Bone marrow (tissue), 2 donors: ENCODE measurements at regions not wholly inside any gene's neighbourhood (a gene's known extent, or its start where the extent isn't known, plus 50 kb on each side); places are given as distances from the start of the nearest gene placed in this dataset.
"Not testable (repeated sequence)": the region's sequence is repeated elsewhere in the genome, so short reads cannot be mapped to it uniquely, and the experiment has no call there.

Experiments used
- DNase-seq, 2 donors: peaks; one replicate each; lab custom pipeline; 2025; lab: John Stamatoyannopoulos, UW

DNA sequence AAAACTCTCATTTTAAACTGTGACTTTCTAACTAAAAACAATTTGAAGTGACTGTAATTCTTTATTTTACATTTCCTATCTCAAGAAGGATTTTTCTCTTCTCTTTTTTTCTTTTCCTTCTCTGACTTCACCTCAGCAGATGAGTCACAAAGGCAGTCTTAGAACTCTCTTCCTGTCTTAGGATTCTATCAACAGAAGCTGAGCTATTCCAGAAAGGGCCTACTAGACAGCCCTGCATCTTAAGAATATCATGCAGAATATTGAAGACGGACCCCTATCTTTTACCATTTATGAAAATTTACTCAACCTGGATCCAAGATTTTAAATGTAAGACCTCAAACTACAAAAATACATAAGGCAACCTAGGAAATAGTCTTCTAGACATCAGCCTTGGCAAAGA is 365.7 kb upstream of the SEMA3C start:
- no peak for DNase-seq

DNA sequence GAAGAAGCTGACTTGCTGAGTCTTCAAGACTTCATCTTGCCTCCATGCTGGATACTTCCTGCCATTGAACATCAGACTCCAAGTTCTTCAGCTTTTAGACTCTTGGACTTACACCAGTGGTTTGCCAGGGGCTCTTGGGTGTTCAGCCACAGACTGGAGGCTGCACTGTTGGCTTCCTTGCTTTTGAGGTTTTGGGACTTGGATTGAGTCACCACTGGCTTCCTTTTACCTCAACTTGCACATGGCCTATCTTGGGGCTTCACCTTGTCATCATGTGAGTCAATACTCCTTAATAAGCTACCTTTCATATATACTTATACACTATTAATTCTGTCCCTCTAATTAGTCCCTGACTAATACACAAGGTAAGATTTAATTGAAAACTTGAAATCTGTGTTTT is 361.7 kb upstream of the SEMA3C start:
- no peak for DNase-seq

DNA sequence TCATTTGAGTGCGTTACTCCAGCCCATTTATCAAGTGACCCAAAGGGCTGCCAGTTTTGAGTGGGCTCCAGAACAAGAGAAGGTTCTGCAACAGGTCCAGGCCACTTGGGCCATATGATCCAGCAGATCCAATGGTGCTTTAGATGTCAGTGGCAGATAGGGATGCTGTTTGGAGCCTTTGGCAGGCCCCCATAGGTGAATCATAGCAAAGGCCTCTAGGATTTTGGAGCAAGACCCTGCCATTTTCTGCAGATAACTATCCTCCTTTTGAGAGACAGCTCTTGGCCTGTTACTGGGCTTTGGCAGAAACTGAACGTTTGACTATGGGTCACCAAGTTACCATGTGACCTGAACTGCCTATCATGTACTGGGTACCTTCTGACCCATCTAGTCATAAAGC is 358.8 kb upstream of the SEMA3C start:
- no peak for DNase-seq

DNA sequence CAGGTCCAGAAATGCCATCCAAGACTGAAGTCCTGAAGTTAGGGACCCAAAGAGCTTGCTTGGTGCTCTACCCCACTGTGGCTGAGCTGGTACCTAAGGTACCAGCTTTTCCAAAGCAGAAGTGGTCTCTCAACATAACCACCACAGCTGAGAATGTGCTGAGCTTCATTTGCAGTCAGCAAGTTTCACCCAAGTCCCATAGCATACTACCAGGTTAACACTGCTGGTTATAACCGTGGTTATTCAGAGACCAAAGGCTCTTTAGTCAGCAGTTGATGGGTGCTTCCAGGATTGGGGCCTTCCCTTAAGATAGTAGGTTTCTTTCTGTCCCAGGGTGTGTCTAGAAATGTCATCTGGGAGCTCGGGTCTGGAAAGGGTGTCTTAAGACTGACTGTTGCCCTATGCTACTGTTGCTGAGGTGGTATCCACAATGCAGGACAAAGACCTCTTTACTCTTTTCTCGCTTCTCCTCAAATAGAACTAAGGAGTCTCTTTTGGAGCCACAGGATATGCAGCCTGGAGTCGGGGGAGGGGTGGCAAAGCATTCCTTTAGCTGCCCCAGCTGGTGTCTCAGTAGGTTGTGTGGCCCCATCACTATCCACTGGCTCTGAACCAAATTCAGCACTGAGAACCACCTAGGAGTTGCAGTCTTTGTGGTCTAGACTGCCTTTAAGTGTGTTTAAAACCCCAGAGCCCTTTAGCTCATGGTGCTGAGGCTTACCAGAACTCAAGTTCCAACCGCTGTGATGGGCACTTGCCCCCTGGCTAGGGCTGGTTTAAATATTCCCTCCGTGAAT is 354.9 kb upstream of the SEMA3C start:
- no peak for DNase-seq

DNA sequence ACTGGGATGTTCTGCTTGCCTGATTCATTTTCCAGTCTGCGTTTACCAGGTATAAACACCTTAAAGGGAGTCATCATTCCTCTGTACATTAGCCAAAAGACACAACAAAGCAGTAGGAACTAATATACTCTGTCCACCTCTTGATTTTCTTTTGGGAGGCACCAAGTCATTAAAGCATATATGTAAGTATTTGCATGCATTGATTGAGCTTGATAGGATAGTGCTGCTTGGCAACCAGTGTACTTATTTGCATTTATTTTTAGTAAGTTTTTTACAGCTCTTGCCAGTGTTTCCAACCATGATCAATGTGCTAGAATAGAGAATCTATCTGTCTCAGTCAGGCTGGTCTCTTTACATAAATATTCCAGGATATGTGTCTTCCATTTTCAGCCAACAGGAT is 353.3 kb upstream of the SEMA3C start:
- no peak for DNase-seq

DNA sequence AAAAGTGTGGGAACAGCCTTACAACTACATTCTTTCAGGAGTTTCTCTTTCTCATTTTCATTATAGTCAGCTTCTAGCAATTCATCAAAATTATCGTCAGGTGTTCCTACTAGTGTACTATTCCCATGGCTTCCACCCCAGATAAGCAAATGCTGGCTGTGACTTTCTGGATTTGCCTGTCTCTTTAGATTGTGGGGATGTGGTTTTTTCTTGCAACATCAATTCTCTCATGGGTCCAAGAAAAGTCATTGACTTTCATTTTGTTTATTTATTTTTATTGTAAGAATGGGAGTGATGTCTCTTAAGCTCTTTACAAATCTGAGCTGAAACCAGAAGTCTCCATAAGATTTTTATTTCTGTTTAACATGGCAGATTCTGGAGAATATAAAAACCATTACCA is 349.7 kb upstream of the SEMA3C start:
- no peak for DNase-seq

DNA sequence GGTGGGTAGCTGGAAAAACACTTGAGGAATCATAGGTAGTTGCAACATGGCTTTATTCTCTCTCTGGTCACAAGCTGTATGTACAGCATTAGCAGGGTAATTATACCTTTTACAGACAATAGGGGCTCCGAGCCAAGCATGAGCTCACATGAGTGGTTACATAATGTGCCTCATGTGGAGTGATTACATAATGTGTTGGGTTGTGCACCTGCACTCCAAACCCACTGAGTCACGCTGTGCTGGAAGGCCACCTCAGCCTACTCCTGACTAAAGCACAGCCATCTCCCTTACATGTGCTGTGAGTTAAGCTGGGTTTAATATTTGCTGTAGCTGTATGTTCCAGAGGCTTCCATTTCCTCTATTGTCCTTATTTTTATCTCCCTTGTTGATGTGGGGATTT is 348.7 kb upstream of the SEMA3C start:
- no peak for DNase-seq

DNA sequence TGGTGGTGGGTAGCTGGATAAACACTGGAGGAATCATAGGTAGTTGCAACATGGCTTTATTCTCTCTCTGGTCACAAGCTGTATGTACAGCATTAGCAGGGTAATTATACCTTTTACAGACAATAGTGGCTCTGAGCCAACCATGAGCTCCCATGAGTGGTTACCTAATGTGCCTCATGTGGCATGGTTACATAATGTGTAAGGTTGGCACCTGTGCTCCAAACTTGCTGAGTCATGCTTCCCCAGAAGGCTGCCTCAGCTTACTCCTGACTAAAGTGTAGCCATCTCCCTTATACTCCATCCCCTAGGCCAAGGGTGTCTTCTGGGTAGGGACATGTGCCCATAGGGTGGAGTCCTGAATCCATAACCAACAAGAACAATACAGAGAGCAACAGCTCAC is 345.3 kb upstream of the SEMA3C start:
- no peak for DNase-seq

DNA sequence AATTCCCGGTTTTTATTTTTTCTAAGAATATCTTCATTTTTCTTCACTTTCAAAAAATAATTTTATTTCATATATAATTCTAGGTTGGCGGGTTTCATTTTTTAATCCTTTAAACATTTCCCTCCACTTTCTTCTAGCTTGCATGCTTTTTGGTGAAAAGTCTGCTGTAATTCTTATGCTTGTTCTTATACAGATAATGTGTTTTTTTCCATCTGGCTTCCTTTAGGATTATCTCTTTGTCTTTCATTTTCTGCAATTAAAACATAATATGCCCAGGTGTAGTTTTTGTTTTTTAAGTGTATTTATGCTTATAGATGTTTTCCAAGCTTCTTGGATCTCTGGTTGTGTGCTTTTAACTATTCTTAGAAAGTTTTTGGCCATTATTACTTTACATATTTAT is 341.3 kb upstream of the SEMA3C start:
- no peak for DNase-seq

DNA sequence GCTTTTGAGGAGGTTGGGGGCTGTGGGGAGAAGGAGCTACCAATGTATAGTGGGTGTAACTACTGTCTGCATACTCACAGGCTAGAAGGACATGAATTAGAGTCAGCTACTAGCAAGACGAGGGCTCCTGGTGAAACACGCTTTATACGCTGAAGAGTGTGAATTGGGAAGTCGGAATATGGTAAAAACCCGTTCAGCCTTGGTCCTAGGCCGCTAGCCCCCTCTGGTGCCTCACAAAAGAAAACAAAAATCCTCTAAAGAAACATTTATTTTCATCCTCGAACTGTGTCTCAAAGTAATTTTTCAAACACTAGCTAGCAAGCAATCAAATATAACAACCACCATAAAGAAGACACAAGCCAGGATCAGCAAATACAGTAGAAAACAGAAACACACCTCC is 338.1 kb upstream of the SEMA3C start:
- DNase-seq, result no peak

DNA sequence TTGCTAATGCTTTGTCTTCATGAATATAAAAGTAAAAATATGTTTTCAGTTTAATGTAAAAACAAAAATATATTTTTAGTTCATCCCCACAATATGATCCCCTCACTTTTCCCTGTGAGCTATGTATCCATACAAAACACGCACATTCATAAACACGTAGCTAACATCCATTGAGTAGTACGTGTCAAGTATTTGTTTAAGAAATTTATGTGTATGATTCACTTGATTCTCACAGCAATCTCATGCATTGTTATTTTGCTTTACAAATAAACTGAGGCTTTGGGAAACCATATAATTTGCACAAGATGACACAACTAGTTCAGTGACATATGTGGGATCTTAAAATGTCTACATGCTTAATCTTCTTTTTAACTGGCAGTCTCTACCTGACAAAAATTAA is 329.6 kb upstream of the SEMA3C start:
- DNase-seq, result no peak

DNA sequence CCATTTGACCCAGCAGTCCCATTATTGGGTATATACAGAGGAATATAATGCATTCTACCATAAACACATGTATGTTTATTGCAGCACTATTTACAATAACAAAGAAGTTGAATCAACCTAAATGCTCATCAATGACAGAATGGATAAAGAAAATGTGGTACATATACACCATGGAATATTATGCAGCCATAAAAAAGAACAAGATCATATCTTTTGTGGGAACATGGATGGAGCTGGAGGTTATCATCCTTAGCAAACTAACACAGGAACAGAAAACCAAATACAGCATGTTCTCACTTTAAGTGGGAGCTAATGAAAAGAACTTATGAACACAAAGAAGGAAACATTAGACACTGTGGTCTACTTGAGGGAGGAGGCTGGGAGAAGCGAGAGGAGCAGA is 328.5 kb upstream of the SEMA3C start:
- DNase-seq, result not testable (repeated sequence)

DNA sequence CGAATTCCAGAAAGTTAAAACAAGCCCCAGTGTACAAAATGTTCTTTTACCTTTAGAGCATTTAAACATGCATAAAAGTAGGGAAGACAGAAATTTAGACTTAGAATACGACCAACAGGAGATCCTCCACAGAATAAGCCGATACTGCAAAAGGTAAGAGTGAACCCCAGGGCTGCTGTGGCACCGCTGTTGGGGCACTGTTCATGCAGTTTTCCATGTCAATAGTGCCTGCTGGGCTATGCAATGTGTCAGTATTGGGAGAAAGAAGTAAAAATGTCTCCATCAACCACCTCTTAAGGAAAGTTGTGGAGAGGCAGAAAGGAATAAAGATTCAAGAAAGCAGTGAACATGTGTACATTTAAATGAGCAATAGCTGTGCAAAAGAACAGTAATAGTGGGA is 326.5 kb upstream of the SEMA3C start:
- DNase-seq, result no peak

DNA sequence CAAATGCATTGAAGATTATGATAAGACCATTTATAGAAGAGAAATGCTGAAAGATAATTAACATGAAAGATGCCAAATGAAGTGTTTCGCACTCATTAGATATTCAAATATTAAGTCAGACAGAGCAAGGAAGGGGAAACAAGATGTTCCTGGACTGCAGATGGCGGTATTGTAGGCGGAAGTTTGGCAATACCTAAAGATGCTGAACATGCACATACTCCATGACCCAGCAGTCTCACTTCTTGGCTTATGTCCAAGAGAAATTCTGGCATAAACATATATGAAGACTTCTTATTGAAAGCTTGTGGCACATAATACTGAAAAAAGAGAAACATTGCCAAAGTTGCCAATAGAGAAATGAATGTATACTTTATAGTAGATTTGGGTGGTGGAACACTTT is 325.4 kb upstream of the SEMA3C start:
- DNase-seq, result no peak

DNA sequence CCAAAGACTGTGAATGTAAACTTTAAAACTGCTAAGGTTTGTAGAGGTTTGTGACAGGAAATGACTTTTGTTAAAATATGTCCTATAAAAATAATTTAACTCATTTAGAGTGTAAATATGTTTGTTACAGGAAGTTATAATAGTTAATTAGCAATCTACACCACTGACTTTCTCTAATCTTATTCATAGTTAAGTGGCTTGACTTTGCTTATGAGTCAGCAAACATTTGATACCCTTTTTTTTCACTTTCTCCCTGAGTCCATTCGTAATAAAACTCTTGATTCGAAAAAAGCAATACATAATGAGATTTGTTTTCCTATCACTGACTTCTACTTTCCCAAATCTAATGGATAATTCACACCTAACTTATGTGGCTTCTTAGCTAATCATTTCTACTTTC is 317.7 kb upstream of the SEMA3C start:
- no peak for DNase-seq

DNA sequence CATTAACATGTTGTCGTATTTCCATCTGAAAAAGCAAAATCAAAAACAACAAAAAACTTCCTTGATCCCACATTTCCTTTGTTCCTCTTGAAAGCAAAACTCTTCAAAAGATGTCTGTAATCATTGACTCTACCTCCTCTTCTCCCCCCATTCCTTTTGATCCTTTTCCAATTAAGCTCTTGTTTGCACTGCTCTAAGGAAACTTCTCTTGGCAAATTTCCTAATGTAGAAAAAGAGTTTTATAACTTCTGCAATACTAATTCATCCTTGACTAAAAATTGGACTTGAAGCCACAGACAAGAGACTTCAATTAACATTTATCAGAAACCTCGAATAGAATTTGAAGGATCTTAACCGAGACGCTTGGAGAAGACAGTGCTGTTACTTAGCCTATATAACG is 317.1 kb upstream of the SEMA3C start:
- DNase-seq, result no peak

DNA sequence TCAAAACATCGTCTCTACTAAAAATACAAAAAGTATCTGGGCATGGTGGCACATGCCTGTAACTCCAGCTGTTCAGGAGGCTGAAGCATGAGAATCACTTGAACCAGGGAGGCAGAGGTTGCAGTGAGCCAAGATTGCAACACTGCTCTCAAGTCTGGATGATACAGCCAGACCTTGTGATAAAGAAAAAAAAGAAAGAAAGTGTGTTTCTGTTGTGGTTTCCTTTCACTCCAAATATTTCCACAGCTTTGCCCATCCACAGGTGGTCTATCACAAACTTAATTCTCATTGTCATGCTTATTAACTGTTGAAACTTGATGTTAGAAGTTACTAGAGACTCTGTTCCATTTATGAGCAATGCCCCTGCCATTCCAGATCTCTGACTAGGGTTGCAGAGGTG is 316.0 kb upstream of the SEMA3C start:
- DNase-seq, result no peak

DNA sequence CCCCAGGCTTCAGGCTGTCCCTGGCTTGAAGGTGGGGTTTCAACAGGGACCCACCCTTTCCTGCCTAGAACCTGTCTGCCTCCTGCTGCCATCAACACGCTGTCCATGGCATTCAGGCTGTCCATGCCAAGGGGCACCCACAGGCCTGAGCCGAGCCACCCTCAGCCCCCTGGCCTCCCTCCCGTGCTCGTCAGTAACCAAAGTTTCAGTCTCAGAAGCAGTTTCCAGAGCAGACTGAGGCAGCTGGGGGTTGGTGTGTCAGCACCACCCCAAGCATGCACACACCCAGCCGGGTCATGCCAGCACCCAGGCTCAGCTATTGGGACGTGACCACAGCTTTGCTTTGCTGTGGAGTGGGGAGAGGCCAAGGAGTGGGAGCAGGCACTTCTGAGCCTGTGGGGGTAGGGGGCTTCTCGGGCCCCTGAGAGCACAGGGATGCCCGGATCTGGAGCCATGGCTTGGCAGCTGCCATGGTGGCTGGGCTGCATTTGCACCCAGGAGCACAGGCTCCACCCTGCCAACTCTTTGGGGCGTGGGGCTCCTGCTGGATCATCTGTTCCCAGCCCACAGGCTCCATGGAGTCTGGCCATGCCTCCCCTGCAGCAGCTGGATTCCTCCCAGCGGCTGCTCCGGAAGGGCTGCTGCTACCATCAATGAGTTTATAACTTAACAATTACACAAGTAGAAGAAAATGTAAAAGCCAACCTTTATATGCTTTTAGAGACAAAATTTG is 314.5 kb upstream of the SEMA3C start:
- DNase-seq, result no peak

DNA sequence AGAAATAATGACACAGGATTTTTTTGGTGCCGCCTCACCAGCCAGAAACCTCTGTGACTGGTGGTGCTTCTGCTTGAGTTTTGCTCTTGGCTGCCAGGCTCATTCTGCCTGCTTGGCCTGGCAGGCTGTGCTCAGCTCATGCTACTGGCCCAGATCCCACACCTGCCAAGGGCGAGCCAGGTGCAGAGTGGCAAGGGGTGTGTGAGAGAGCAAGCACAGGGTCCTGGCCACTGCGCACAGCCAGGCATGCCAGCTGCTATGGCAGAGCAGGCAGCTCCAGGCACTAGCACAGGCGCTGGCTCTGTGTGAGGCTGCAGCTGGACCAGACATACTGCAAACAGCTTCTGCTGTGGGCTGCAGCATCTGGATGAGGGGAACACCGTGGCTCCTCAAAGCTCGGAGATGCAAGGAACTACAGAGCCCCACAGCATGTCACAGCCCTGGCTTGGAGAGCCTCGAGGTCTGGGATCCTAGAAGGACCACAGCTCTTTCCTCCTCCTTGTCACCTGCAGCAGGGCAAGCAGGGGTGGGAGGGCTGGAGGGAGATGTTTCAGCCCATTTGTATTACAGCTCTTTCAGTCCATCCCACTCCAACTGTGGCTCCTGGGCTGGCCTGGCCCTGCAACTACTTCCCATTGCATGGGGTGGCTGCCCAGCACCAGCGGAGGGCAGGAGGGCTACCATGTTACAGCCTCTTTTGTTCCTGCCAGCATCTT is 313.4 kb upstream of the SEMA3C start:
- DNase-seq, result no peak

DNA sequence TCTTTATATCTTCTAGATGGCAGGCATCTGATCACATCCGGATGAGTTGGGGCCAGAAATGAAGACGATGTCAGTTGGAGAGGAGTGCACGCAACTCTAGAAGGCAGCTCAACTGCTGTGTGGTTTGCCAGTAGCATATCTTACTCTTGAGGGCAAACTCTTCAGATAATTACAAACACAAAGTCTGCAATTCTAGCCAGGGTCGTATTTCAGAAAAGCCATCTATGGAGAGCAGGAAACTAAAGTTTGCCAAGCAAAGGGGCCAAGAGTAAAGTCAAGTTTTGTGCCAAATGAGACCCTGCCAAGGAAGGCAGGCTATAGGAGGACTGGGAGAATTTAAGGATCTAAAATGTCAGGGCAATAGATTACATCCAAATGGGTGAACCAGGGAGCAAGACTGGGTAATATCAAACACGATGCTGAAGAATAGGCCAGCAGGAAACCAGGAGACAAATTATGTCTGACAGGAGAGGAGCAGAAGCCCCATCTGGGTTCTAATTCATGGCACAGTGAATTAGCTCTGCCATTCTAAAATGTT is 312.5 kb upstream of the SEMA3C start:
- no peak for DNase-seq

DNA sequence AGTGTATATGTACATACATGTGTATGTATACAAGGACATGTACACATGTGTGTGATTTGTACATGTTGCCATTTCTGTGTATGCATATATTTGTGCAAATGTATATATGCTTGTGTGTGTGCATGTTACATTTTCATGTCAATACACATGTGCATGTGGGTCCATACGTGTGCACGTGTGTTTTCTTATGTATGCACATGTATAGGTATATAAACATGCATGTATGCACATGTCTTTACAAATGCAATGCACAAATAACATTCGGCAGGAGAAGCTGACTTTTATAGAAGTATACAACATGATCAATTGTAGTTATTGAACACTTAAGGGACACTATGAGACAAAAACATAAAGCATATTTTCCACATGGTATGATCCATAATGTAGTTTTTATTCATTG is 307.4 kb upstream of the SEMA3C start:
- DNase-seq, result no peak

DNA sequence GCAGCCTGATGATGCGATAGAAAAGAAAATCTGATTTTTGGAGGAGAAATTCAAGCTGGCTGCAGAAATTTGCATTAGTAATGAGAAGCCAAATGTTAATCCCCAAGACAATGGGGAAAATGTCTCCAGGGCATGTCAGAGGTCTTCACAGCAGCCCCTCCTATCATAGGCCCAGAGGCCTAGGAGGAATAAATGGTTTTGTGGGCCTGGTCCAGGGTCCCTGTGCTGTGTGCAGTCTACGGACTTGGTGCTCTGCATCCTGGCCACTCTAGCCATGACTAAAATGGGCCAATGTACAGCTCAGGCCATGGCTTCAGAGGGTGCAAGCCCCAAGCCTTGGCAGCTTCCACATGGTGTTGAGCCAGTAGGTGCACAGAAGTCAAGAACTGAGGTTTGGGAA is 303.8 kb upstream of the SEMA3C start:
- not testable (repeated sequence) for DNase-seq
